H7 (cell line): ENCODE measurements at regions not wholly inside any gene's neighbourhood (a gene's known extent, or its start where the extent isn't known, plus 50 kb on each side); places are given as distances from the start of the nearest gene placed in this dataset.

ENCODE experiments used
- DNase-seq: peaks from one replicate; pipeline ENCODE4 v3.0.0; 2012
- H3K27me3 ChIP-seq: 2 replicates; pipeline ENCODE4 v1.6.0; 2011; ENCODE audit warnings: mild to moderate bottlenecking, low read length; ENCODE audit not compliant: control insufficient read depth, insufficient read depth
- H3K36me3 ChIP-seq: replicated peaks from 2 replicates; pipeline ENCODE4 v1.5.1; 2011; ENCODE audit warnings: low read length; ENCODE audit not compliant: control insufficient read depth, insufficient read depth
- H3K4me3 ChIP-seq: 2 replicates; pipeline ENCODE4 v1.5.1; 2011; ENCODE audit warnings: low read depth, mild to moderate bottlenecking, control low read depth, low read length, moderate library complexity; ENCODE audit not compliant: insufficient read depth

DNA sequence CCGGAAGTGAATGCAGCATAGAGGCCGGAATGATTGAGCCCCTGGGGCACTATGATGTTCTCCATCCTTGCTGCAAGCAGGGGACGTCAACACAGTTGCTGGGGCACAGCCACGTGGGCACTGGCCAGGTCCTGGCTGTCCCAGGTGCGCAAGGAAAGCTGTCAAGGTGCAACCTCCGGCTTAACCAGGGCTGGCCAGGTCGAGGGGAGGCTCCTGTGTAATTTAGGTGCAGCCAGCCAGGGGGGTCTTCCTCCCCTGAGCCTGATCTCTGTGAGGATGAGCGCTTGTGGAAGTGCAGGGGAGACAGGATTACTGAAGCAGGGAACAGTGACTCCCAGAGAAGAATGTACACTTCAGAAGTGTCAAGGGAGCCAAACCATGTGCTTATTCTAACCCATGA lies 852.8 kb upstream of the TMEM132C start:
- H3K27me3 ChIP-seq: no peaks in the 10 kb centered on the region
- H3K4me3 ChIP-seq: no peak overlapping the region
- DNase-seq: no peak
- no peaks in the 10 kb centered on the region for H3K36me3 ChIP-seq

GRCh38 chr12:127414636-127415035 lies 852.3 kb upstream of the TMEM132C start:
- Histone ChIP-seq H3K4me3 (no peak overlapping the region), H3K27me3 (no peaks in the 10 kb centered on the region), H3K36me3 (no peaks in the 10 kb centered on the region)
- no peak for DNase-seq

- no peak overlapping the region for H3K4me3 ChIP-seq
- no peak for DNase-seq
- no peaks in the 10 kb centered on the region for H3K27me3 ChIP-seq
- no peaks in the 10 kb centered on the region for H3K36me3 ChIP-seq
Measured at GRCh38 chr12:127416796-127417195, 850.2 kb upstream of the TMEM132C start.

GRCh38 chr12:127419111-127419510 lies 847.9 kb upstream of the TMEM132C start:
- no peak for DNase-seq
- Histone ChIP-seq H3K36me3 (no peaks in the 10 kb centered on the region), H3K4me3 (no peak overlapping the region), H3K27me3 (no peaks in the 10 kb centered on the region)

GRCh38 chr12:127421614-127422013 lies 845.4 kb upstream of the TMEM132C start:
- Histone ChIP-seq H3K27me3 (no peaks in the 10 kb centered on the region), H3K4me3 (no peak overlapping the region), H3K36me3 (no peaks in the 10 kb centered on the region)
- no peak for DNase-seq

GRCh38 chr12:127422935-127423566 lies 843.9 kb upstream of the TMEM132C start:
- DNase-seq: no peak
- no peak overlapping the region for H3K4me3 ChIP-seq
- H3K36me3 ChIP-seq: no peaks in the 10 kb centered on the region
- no peaks in the 10 kb centered on the region for H3K27me3 ChIP-seq

DNA sequence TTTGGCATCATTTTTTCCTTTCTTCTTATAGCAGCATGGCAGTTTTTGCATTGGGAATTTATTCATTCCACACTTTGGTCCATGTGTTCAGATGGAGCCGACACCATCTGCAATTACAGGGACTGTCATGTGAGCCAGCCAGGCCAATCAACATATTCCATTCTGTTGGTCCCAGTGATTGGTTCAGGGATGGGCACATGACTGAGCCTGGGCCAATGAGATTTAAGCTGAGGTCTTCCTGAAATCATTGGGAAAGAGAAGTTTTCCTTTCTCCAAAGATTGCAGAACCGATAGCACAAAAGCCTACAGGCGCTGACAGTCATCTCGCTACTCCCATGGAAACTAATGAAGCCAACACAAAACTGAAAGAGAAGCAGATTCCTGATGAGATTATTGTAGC lies 841.5 kb upstream of the TMEM132C start:
- Histone ChIP-seq H3K4me3 (no peak overlapping the region), H3K27me3 (no peaks in the 10 kb centered on the region), H3K36me3 (no peaks in the 10 kb centered on the region)
- no peak for DNase-seq

DNA sequence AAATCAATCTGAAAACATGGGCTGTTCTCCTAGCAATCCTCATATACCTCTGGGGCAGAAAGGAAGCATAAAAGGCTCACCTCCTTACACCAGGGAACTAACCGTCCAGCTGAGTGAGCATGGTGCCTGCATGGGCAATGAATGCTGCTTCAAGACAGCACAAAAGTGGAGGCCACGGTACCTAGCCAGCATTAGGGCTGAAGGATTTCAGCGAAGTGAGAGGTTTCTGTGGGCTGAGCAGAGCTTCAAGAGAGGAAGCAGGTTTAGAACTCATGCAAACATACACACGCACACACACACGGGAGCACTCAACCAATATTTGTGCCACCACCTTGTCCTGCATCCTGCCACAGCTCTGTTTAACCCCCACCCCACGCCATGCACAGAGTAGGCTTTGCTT lies 838.5 kb upstream of the TMEM132C start:
- Histone ChIP-seq H3K4me3 (no peak overlapping the region), H3K36me3 (no peaks in the 10 kb centered on the region), H3K27me3 (no peaks in the 10 kb centered on the region)
- DNase-seq: no peak

- no peak for DNase-seq
- no peaks in the 10 kb centered on the region for H3K36me3 ChIP-seq
- no peak overlapping the region for H3K4me3 ChIP-seq
- H3K27me3 ChIP-seq: no peaks in the 10 kb centered on the region
Measured at GRCh38 chr12:127429551-127430285, 837.3 kb upstream of the TMEM132C start.

DNA sequence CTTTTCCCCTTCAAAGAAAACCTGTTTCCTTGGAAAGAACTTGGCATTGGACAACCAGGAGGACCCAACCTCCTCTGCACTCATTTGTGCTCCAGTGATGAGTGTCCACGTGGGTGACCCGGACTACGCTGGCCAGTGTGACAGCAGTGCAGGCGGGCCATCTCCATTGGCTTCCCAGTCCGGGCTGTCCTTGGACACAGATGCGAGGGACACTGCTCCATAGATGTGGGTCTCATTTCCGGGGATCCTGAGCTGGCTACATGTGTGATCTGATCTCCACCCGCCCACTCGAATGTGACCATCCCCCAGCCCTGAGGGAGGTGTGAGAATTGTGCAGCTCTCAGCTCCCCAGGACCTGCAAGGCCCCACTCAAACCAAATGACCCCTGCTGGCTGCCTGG lies 836.6 kb upstream of the TMEM132C start:
- DNase-seq: no peak
- Histone ChIP-seq H3K27me3 (no peaks in the 10 kb centered on the region), H3K36me3 (no peaks in the 10 kb centered on the region), H3K4me3 (no peak overlapping the region)

GRCh38 chr12:127431177-127431576 lies 835.8 kb upstream of the TMEM132C start:
- H3K4me3 ChIP-seq: no peak overlapping the region
- DNase-seq: no peak
- H3K27me3 ChIP-seq: no peaks in the 10 kb centered on the region
- H3K36me3 ChIP-seq: no peaks in the 10 kb centered on the region

GRCh38 chr12:127431594-127431993 lies 835.4 kb upstream of the TMEM132C start:
- Histone ChIP-seq H3K4me3 (no peak overlapping the region), H3K36me3 (no peaks in the 10 kb centered on the region), H3K27me3 (no peaks in the 10 kb centered on the region)
- no peak for DNase-seq

- Histone ChIP-seq H3K4me3 (no peak overlapping the region), H3K36me3 (no peaks in the 10 kb centered on the region), H3K27me3 (no peaks in the 10 kb centered on the region)
- DNase-seq: no peak
Measured at GRCh38 chr12:127435439-127435838, 831.5 kb upstream of the TMEM132C start.

DNA sequence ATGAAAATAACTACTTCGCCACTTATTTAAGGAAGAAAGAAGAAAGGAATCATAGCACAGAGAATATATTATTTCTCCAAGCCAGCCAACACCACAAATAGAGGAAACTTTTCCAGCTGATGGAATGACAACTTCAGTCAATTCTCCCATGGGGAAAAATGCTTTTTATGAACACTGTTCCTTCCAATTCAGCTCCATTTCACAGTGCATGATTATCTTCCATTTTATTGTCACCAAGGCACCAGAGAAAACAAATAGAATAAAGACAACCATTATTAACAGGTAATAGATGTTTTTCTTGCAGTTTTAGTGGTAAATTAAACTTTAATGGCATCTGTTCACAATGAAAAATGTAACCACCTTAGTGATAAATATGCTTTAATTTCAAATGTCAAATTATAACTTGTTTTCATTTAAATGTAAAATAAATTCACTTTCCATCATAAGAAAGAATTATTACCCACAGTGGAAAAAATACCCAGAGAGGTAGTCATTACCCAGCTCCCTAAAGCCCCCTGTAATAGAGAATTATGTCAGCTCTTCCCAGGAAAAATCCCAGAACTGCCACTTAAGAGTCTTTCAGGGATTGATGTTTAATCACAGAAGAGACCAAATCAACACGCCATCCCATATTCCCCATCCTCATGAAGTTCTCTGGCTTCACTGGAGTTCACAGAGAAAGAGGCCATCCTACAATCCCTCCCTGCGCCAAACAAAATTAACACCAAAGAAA lies 828.3 kb upstream of the TMEM132C start:
- DNase-seq: no peak
- H3K36me3 ChIP-seq: no peaks in the 10 kb centered on the region
- H3K4me3 ChIP-seq: no peak overlapping the region
- H3K27me3 ChIP-seq: no peaks in the 10 kb centered on the region

- no peak for DNase-seq
- H3K27me3 ChIP-seq: no peaks in the 10 kb centered on the region
- no peak overlapping the region for H3K4me3 ChIP-seq
- no peaks in the 10 kb centered on the region for H3K36me3 ChIP-seq
Measured at GRCh38 chr12:127445581-127446139, 821.3 kb upstream of the TMEM132C start.
